Keratinocyte (primary cell): ENCODE measurements at regions not wholly inside any gene's neighbourhood (a gene's known extent, or its start where the extent isn't known, plus 50 kb on each side); places are given as distances from the start of the nearest gene placed in this dataset.

Experiments
- DNase-seq: peaks from one replicate; pipeline ENCODE4 v3.0.0-alpha.2; 2011; ENCODE audit warnings: low read depth, missing footprints, low spot score
- FAIRE-seq: peaks from 2 replicates; lab custom pipeline; 2011; peaks lifted over from hg19 to GRCh38; lab: Jason Lieb, UNC
- H2AFZ ChIP-seq: 2 replicates; pipeline ENCODE4 v1.6.0; 2012; ENCODE audit warnings: low read length, control low read depth, inconsistent platforms; ENCODE audit not compliant: control insufficient read depth
- H3K27ac ChIP-seq: 2 replicates; pipeline ENCODE4 v1.5.1; 2011; ENCODE audit warnings: low read length; ENCODE audit not compliant: control insufficient read depth, insufficient read depth
- H3K27me3 ChIP-seq: 3 replicates; pipeline ENCODE4 v1.6.0; 2011; ENCODE audit warnings: low read length; ENCODE audit not compliant: control insufficient read depth, insufficient read depth; ENCODE audit errors: extremely low read depth
- H3K36me3 ChIP-seq, 2 experiments: 2 replicates in 1 of 2; 3 replicates in 1 of 2; pipeline ENCODE4 v1.5.1; 2011; ENCODE audit warnings: low read length in 2 of 2, mild to moderate bottlenecking in 1 of 2; ENCODE audit not compliant: control insufficient read depth in 2 of 2, insufficient read depth in 2 of 2; ENCODE audit errors: extremely low read depth in 1 of 2
- H3K4me1 ChIP-seq: 3 replicates; pipeline ENCODE4 v1.5.1; 2011; ENCODE audit warnings: low read length; ENCODE audit not compliant: control insufficient read depth, insufficient read depth; ENCODE audit errors: extremely low read depth
- H3K4me2 ChIP-seq: 3 replicates; pipeline ENCODE4 v1.6.0; 2011; ENCODE audit warnings: low read depth, low read length; ENCODE audit not compliant: control insufficient read depth, insufficient read depth; ENCODE audit errors: extremely low read depth
- H3K4me3 ChIP-seq, 3 experiments: fragments of 200-600 bp in 1 of 3; sonication (generic) in 1 of 3; 2 replicates in 2 of 3; 3 replicates in 1 of 3; pipeline ENCODE4 v1.5.1; 2011 to 2016; ENCODE audit warnings: low read length in 3 of 3, mild to moderate bottlenecking in 3 of 3, control low read depth in 2 of 3, inconsistent platforms in 1 of 3, low read depth in 1 of 3, mixed read lengths in 1 of 3, mixed run types in 1 of 3, moderate library complexity in 1 of 3; ENCODE audit not compliant: control insufficient read depth in 2 of 3, insufficient read depth in 2 of 3; ENCODE audit errors: extremely low read depth in 1 of 3
- H3K79me2 ChIP-seq: 2 replicates; pipeline ENCODE4 v1.6.0; 2012; ENCODE audit warnings: low read length; ENCODE audit not compliant: control insufficient read depth, insufficient read depth
- H3K9ac ChIP-seq: 3 replicates; pipeline ENCODE4 v1.6.0; 2011; ENCODE audit warnings: low read length; ENCODE audit not compliant: control insufficient read depth, insufficient read depth; ENCODE audit errors: extremely low read depth
- H3K9me1 ChIP-seq: 3 replicates; pipeline ENCODE4 v1.6.0; 2011; ENCODE audit warnings: low read length; ENCODE audit not compliant: control insufficient read depth, insufficient read depth; ENCODE audit errors: extremely low read depth
- H3K9me3 ChIP-seq: 2 replicates; pipeline ENCODE4 v1.5.1; 2012; ENCODE audit warnings: low read depth, low read length; ENCODE audit not compliant: control insufficient read depth
- H4K20me1 ChIP-seq: 3 replicates; pipeline ENCODE4 v1.6.0; 2011; ENCODE audit warnings: low read length; ENCODE audit not compliant: control insufficient read depth, insufficient read depth; ENCODE audit errors: extremely low read depth
- CTCF ChIP-seq, 3 experiments: IDR thresholded peaks in 1 of 3; conservative IDR thresholded peaks in 1 of 3; optimal IDR thresholded peaks in 1 of 3; 2 replicates in 2 of 3; 3 replicates in 1 of 3; pipeline versions ENCODE3 to v1.5.1; 2011; ENCODE audit warnings: low read length in 3 of 3, mild to moderate bottlenecking in 3 of 3, moderate library complexity in 2 of 3, control low read depth in 1 of 3, inconsistent platforms in 1 of 3; ENCODE audit not compliant: insufficient read depth in 2 of 3; ENCODE audit errors: extremely low read depth in 1 of 3
- EZH2 ChIP-seq: IDR thresholded peaks from one replicate; pipeline ENCODE4 v1.6.1; 2012; ENCODE audit warnings: inconsistent platforms, mild to moderate bottlenecking, low read length, moderate library complexity
- dilution Hi-C: fragments of 300-500 bp; cut with MboI; formaldehyde crosslinking; loops from one replicate; pipeline ENCODE4 v1.7.0; 2020; ENCODE audit warnings: low sequenced_read_pairs; ENCODE audit not compliant: extremely low pct_ligation_motif_present

GRCh38 chr4:95641571-95641970 lies 92.8 kb upstream of the UNC5C start:
- no peaks in the 10 kb centered on the region for H3K9me3 ChIP-seq
- no peaks in the 10 kb centered on the region for H4K20me1 ChIP-seq
- no peaks in the 10 kb centered on the region for H3K36me3 ChIP-seq
- TF ChIP-seq CTCF (optimal IDR thresholded peaks at IDR 0.05 in 1 of 3, IDR thresholded peaks at IDR 0.05 in 1 of 3, conservative IDR thresholded peaks at IDR 0.05 in 1 of 3; ENCODE audit: extremely low read depth in 1 of 3, insufficient read depth in 2 of 3, low read length in 3 of 3) (no peak), EZH2 (no peak)
- FAIRE-seq (no peak), DNase-seq (no peak)
- H3K4me3 ChIP-seq: no peak overlapping the region
- no peaks in the 10 kb centered on the region for H3K79me2 ChIP-seq
- H3K9me1 ChIP-seq: no peaks in the 10 kb centered on the region
- no peaks in the 10 kb centered on the region for H3K4me1 ChIP-seq
- no peak overlapping the region for H3K27ac ChIP-seq
- H3K4me2 ChIP-seq: no peak overlapping the region
- H3K9ac ChIP-seq: no peak overlapping the region
- H2AFZ ChIP-seq: no peak overlapping the region
- no peaks in the 10 kb centered on the region for H3K27me3 ChIP-seq
- dilution Hi-C loops: no loop called here

GRCh38 chr4:95640311-95640710 lies 91.5 kb upstream of the UNC5C start:
- Histone ChIP-seq H3K9me1 (no peaks in the 10 kb centered on the region), H4K20me1 (no peaks in the 10 kb centered on the region), H2AFZ (no peak overlapping the region), H3K79me2 (no peaks in the 10 kb centered on the region), H3K4me3 (no peak overlapping the region), H3K9ac (no peak overlapping the region), H3K4me2 (no peak overlapping the region), H3K27me3 (no peaks in the 10 kb centered on the region), H3K27ac (no peak overlapping the region), H3K4me1 (no peaks in the 10 kb centered on the region), H3K9me3 (no peaks in the 10 kb centered on the region), H3K36me3 (no peaks in the 10 kb centered on the region)
- dilution Hi-C loops: no loop called here
- FAIRE-seq (no peak), DNase-seq (no peak)
- TF ChIP-seq CTCF (optimal IDR thresholded peaks at IDR 0.05 in 1 of 3, IDR thresholded peaks at IDR 0.05 in 1 of 3, conservative IDR thresholded peaks at IDR 0.05 in 1 of 3; ENCODE audit: extremely low read depth in 1 of 3, insufficient read depth in 2 of 3, low read length in 3 of 3) (no peak), EZH2 (no peak)
